ENCODE measurements at regions not wholly inside any gene's neighbourhood (a gene's known extent, or its start where the extent isn't known, plus 50 kb on each side); places are given as distances from the start of the nearest gene placed in this dataset.

DNA sequence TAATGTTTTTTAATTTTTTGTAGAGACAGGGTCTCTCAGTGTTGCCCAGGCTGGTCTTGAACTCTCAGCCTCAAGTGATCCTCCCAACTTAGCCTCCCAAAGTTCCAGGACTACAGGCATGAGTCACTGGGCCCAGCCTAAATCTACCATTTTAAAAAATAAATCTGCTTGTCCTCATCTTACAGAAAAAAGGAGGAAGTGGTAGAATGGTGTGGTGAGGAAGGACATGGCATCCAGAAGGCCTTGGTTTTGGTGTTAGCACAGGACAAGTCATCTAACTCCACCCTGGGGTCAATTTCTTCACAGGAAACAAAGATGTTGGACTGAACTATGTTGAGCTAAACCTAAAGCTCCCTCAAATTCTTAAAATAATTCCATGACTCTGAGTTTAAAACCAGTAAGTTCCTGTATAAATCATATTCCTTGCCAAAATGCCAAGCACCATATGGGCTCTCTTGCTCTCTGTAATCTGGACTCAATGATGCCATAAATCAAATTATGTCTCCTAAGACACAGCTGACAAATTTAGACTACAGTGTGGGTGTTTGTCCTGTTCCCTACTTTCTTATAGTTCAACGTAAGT lies 253.9 kb upstream of the NOCT start:
- DNase-seq (ENCODE audit: low spot score) = no peak
- TF ChIP-seq, protein P1, sequence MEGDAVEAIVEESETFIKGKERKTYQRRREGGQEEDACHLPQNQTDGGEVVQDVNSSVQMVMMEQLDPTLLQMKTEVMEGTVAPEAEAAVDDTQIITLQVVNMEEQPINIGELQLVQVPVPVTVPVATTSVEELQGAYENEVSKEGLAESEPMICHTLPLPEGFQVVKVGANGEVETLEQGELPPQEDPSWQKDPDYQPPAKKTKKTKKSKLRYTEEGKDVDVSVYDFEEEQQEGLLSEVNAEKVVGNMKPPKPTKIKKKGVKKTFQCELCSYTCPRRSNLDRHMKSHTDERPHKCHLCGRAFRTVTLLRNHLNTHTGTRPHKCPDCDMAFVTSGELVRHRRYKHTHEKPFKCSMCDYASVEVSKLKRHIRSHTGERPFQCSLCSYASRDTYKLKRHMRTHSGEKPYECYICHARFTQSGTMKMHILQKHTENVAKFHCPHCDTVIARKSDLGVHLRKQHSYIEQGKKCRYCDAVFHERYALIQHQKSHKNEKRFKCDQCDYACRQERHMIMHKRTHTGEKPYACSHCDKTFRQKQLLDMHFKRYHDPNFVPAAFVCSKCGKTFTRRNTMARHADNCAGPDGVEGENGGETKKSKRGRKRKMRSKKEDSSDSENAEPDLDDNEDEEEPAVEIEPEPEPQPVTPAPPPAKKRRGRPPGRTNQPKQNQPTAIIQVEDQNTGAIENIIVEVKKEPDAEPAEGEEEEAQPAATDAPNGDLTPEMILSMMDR (conservative IDR thresholded peaks at IDR 0.05; ENCODE audit: low read depth) = no peak
- no peak overlapping the region for H3K27ac ChIP-seq
- POLR2A ChIA-PET (ENCODE audit: low non-redundant PET) = no interaction called here
- CTCF ChIA-PET = no interaction called here

DNA sequence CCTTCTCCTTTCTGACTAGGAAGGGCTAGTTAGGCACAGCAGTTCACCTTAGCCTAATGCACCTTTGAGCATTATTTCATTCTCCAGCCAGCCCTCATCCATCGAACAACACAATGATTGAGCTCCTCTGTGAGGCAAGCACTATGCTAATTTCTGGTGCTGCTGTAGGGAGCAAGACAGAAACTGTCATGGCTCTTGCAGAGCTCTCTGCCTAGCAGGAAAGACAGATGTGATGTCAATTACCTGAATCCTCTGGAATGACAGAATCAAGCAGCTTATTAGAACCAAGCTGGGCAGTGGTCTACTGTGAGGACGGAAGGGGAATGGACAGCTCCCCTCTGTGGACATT lies 256.1 kb upstream of the NOCT start:
- H3K27ac ChIP-seq = no peak overlapping the region
- no peak for DNase-seq (ENCODE audit: low spot score)
- ChIA-PET CTCF (no interaction called here), POLR2A (ENCODE audit: low non-redundant PET) (no interaction called here)
- TF ChIP-seq, protein P1 (conservative IDR thresholded peaks at IDR 0.05; ENCODE audit: low read depth) = no peak

GRCh38 chr4:138758876-138759553 lies 256.6 kb upstream of the NOCT start:
- ChIA-PET CTCF (no interaction called here), POLR2A (ENCODE audit: low non-redundant PET) (no interaction called here)
- TF ChIP-seq, protein P1 (conservative IDR thresholded peaks at IDR 0.05; ENCODE audit: low read depth) = no peak
- no peak for DNase-seq (ENCODE audit: low spot score)
- H3K27ac ChIP-seq = no peak overlapping the region

DNA sequence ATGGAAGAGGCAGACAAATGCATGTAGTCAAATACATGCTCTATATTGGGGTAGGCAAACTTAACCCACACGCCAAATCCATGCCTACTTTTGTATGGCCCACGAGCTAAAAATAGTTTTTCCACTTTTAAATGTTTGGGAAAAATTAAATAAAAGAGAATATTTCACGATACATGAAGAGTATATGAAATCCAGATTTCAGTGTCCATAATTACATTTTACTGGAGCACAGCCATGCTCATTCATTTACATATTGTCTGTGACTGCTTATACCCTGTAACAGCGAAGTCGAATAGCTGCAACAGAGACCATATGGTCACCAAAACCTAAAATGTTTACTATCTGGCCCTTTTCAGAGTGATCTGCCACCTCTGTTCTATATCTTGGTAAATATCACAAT lies 257.4 kb upstream of the NOCT start:
- CTCF ChIA-PET = no interaction called here
- TF ChIP-seq, protein P1 (conservative IDR thresholded peaks at IDR 0.05; ENCODE audit: low read depth) = no peak
- no peak overlapping the region for H3K27ac ChIP-seq
- DNase-seq (ENCODE audit: low spot score) = no peak
- POLR2A ChIA-PET (ENCODE audit: low non-redundant PET) = no interaction called here

GRCh38 chr4:138757432-138757831 lies 258.1 kb upstream of the NOCT start:
- TF ChIP-seq, protein P1 (conservative IDR thresholded peaks at IDR 0.05; ENCODE audit: low read depth) = no peak
- H3K27ac ChIP-seq = no peak overlapping the region
- CTCF ChIA-PET = no interaction called here
- no peak for DNase-seq (ENCODE audit: low spot score)
- POLR2A ChIA-PET (ENCODE audit: low non-redundant PET) = no interaction called here

DNA sequence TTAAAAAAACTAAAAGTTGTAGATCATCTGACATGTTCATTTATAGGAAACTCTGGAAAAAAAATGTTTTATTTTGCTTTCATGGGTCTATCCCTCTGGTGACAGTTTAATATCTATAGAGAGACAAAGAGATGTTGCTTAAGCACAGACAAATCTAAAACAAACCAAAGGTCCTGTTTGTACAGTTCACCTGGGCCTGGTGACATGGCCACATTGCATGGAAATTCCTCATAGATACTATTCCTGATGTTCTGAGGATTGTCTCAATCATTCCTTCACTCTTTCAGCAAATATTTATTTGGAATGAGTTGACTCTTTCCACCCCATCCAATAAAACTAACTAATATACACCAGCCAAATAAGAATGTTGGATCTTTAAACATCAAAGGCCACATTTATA lies 259.1 kb upstream of the NOCT start:
- CTCF ChIA-PET = no interaction called here
- POLR2A ChIA-PET (ENCODE audit: low non-redundant PET) = no interaction called here
- H3K27ac ChIP-seq = no peak overlapping the region
- no peak for DNase-seq (ENCODE audit: low spot score)
- TF ChIP-seq, protein P1 (conservative IDR thresholded peaks at IDR 0.05; ENCODE audit: low read depth) = no peak
